Naive thymus-derived CD8-positive, alpha-beta T cell (primary cell): ENCODE measurements at regions not wholly inside any gene's neighbourhood (a gene's known extent, or its start where the extent isn't known, plus 50 kb on each side); places are given as distances from the start of the nearest gene placed in this dataset.

Experiments used
- ATAC-seq, 2 donors: fragments of 150-1000 bp; cut with Tn5 transposase in 1 of 2; sonication (Bioruptor Pico), chemical (Tn5 transposase) in 1 of 2; 1 replicate in 1 of 2; 2 replicates in 1 of 2; pipeline ENCODE4 v1.10.0; 2021; ENCODE audit warnings: mild to moderate bottlenecking in 2 of 2, moderate library complexity in 2 of 2
- POLR2A ChIA-PET: fragments of 350-600 bp; sonication (Branson Sonifier 250); formaldehyde crosslinking; loops from one replicate; lab custom pipeline; 2021; ENCODE audit warnings: antibody characterized with exemption; lab: Charles Lee
- DNase-seq, 10 donors: peaks; one replicate each; pipeline versions ENCODE4 v3.0.0 to v3.0.0-alpha.2; 2020 to 2022
- H3K27ac Mint-ChIP-seq, 10 donors: one replicate each; pipeline ENCODE4 v1.8.0; 2020 to 2022; ENCODE audit warnings: mild to moderate bottlenecking in 10 of 10, mixed read lengths in 10 of 10, moderate library complexity in 4 of 10, inconsistent platforms in 1 of 10
- H3K27me3 Mint-ChIP-seq, 5 donors: one replicate each; pipeline ENCODE4 v1.8.0; 2021 to 2022; ENCODE audit warnings: mixed read lengths in 5 of 5
- H3K36me3 Mint-ChIP-seq, 3 donors: one replicate each; pipeline ENCODE4 v1.8.0; 2020 to 2022; ENCODE audit warnings: mixed read lengths in 3 of 3, mild to moderate bottlenecking in 2 of 3, inconsistent platforms in 1 of 3
- H3K4me1 Mint-ChIP-seq, 4 donors: one replicate each; pipeline ENCODE4 v1.8.0; 2021 to 2022; ENCODE audit warnings: mixed read lengths in 4 of 4
- H3K4me3 Mint-ChIP-seq, 10 donors: one replicate each; pipeline ENCODE4 v1.8.0; 2020 to 2022; ENCODE audit warnings: mild to moderate bottlenecking in 10 of 10, mixed read lengths in 10 of 10, moderate library complexity in 6 of 10, inconsistent platforms in 1 of 10
- H3K9me3 Mint-ChIP-seq, 9 donors: one replicate each; pipeline ENCODE4 v1.8.0; 2020 to 2022; ENCODE audit warnings: mixed read lengths in 9 of 9, mild to moderate bottlenecking in 3 of 9, inconsistent platforms in 1 of 9, moderate library complexity in 1 of 9

DNA sequence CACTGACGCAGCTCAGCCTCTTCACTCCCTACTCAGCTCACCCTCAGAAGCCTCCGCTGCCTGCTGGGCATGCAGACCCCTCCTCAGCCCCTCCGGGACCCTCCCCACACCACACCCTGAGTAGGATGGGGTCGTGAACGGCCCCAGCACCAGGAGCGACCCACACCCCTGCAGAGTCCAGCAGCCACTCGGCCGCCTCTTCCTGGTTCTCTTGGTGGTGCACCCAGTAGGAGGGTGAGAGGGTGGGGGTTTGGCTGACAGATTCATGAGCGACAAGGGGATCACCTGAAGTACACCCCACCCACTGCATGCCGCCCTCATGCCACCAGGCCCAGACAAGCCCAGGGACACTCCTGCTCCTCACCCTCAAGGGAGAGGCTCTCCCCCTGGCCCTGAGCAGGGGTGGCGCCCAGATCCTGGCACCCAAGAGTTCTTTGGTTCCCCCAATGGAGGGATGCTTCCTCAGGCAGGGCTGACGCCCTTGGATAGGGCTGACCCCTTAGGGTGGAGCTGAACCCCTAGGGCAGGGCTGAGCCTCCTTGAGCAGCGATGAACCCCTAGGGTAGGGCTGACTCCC lies 76.6 kb upstream of the GPC1 start:
- peaks cover 0 to 14% (median 6%) of the 10 kb centered on the region in 3 donors for H3K36me3 Mint-ChIP-seq
- ATAC-seq (no peak), DNase-seq (no peak)
- H3K27ac Mint-ChIP-seq = no peak overlapping the region
- POLR2A ChIA-PET = no interaction called here
- no peak overlapping the region for H3K4me3 Mint-ChIP-seq
- H3K4me1 Mint-ChIP-seq = peaks cover 0 to under 1% (median 0%) of the 10 kb centered on the region in 4 donors
- peaks cover 1 to 11% (median 8%) of the 10 kb centered on the region in 5 donors for H3K27me3 Mint-ChIP-seq
- peaks cover 7 to 23% (median 14%) of the 10 kb centered on the region in 9 donors for H3K9me3 Mint-ChIP-seq

DNA sequence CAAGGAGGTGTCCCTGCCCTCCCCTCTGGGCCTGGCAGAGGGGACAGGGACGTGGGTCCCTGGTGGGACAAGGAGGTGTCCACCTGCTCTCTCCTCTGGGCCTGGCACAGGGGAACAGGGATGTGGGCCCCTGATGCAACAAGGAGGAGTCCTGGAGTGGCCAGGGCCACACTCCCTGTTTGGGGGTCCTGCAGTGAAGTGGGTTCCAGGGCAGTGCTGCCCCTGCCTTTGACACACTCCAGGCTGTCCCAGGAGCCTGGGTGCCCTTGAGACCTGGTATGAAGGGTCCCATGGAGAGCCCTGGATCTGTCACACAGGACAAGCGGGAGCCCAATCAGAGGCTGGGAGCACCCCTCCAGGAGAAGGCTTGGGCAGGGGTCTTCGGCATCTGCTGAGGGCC lies 75.8 kb upstream of the GPC1 start:
- DNase-seq (no peak), ATAC-seq (no peak)
- POLR2A ChIA-PET = no interaction called here
- Mint-ChIP-seq H3K27me3 (peaks cover 1 to 11% (median 9%) of the 10 kb centered on the region in 5 donors), H3K27ac (no peak overlapping the region), H3K4me1 (no peaks in the 10 kb centered on the region), H3K36me3 (peaks cover 0 to 14% (median 6%) of the 10 kb centered on the region in 3 donors), H3K9me3 (peaks cover 7 to 23% (median 14%) of the 10 kb centered on the region in 9 donors), H3K4me3 (no peak overlapping the region)

DNA sequence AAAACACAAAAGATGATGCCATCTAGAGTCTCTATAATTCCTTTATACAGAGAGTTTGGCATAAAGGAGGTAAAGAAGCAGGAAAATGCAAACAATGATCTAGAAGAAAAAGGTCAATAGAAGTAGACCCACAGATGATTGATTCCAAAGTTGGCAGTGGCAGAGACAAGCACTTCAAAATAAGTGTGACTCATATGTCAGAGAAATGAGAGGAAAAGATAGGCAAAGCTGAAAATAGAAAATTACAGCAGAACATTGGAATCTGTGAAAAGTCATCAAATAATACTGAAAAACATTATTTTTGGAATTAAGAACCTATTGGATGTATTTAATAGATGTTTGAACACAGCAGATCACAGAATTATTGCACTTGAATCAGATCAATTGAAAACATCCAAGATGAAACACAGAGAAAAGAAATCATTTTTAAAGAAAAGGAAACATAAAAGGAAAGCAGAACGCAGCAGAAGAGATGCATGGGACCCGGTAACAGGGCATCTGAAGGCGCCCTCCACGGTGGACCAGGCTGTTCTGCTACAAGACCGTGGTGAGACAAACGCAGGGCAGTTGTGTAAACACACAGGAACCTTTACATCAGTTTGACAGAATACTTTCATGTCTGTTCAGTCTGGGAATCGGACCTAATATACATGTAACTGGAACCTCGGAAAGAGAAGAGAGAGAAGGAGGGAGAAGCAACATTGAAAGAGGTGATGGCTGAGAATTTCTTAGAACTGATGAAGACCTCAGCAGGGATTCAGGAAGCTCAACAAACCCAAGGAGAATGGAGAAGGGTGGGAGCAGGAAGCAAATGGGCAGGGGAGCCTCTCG lies 74.6 kb upstream of the GPC1 start:
- peaks cover 1 to 9% (median 5%) of the 10 kb centered on the region in 5 donors for H3K27me3 Mint-ChIP-seq
- H3K9me3 Mint-ChIP-seq = peaks cover 7 to 23% (median 14%) of the 10 kb centered on the region in 9 donors
- no peak overlapping the region for H3K27ac Mint-ChIP-seq
- no peaks in the 10 kb centered on the region for H3K4me1 Mint-ChIP-seq
- H3K4me3 Mint-ChIP-seq = no peak overlapping the region
- DNase-seq (no peak), ATAC-seq (no peak)
- POLR2A ChIA-PET = no interaction called here
- H3K36me3 Mint-ChIP-seq = peaks cover 0 to 14% (median 6%) of the 10 kb centered on the region in 3 donors

DNA sequence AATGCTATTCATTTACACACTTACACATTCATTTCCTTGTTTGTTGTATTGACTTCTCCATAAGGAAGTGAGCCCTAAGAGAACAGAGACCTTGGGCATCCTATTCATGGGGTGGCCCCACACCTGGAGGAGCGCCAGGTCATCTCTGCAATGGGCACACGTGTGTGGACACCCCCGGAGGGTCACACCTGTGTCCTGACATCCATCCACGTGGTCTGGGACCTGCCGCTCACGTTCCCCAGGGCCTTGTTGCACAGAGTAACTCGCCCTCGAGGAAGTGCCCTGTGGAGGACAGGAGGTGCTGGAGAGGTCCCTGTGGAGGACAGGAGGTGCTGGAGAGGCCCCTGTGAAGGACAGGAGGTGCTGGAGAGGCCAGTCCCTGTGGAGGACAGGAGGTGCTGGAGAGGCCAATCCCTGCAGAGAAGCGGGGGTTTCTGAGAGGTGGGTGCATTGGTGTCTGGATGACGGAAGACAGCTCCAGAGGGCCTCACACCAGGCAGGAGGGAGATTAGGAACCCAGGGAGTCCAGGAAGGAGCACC lies 73.2 kb upstream of the GPC1 start:
- peak in 1 of 10 donors; percentile 32 for DNase-seq
- H3K27ac Mint-ChIP-seq = no peak overlapping the region
- H3K9me3 Mint-ChIP-seq = peaks cover 7 to 23% (median 12%) of the 10 kb centered on the region in 9 donors
- POLR2A ChIA-PET = interaction anchor here (0.6 kb wide), 1 partner anchor 24 kb away, joined by 3 read pairs; no protein-coding TSS in a partner anchor
- ATAC-seq = no peak
- no peak overlapping the region for H3K4me3 Mint-ChIP-seq
- H3K36me3 Mint-ChIP-seq = peaks cover 0 to 14% (median 6%) of the 10 kb centered on the region in 3 donors
- peaks cover 0 to 7% (median 1%) of the 10 kb centered on the region in 5 donors for H3K27me3 Mint-ChIP-seq
- no peaks in the 10 kb centered on the region for H3K4me1 Mint-ChIP-seq

DNA sequence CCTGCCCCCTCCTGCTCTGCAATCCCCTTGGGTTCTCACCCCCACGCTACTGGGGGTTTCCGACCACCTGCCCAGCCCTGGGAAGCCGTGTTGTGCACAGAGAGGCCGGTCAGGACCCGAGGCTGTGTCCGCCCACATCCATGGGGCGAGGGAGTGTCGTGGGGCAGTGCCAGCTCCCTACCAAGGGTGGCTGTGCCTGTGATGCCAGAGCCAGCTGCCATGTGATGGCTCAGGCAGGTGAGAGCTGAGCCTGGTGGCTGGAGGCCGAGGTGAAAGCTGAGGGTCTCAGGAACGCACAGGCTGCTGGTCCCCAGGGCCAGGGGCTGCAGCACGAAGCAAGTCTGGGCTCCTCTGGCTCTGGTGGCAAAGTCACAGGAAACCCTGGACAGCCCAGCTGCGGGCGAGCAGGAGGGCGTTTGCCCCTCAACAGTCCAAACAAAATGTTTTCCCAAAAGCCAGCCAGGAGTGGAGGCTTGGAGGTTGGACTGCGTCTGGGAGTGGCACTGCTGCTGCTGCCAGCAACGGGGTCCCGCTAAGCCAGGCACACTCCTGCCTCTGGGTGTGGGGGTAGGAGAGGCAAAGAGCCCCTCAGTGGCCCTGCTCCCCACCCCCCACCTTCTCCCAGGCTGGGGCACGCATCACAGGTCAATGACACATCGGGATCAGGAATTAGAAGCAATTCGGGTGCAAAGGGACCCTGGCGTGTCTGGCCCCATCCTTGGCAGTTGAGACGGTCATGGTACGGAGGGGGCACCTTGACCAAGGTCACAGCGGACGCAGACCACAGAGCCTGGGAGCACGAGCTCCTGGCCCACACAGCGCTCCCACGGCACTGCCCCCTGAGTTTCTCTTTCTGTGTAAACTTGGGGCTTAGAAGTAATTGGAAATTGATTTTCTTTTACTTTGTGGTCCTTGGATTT lies 72.4 kb upstream of the GPC1 start:
- Mint-ChIP-seq H3K36me3 (peaks cover 0 to 14% (median 6%) of the 10 kb centered on the region in 3 donors), H3K4me3 (no peak overlapping the region), H3K27ac (no peak overlapping the region), H3K4me1 (no peaks in the 10 kb centered on the region), H3K27me3 (peaks cover 0 to 4% (median 0%) of the 10 kb centered on the region in 5 donors), H3K9me3 (peaks cover 7 to 23% (median 12%) of the 10 kb centered on the region in 9 donors)
- POLR2A ChIA-PET = interaction anchor here (0.6 kb wide), 1 partner anchor 23 kb away, joined by 3 read pairs; no protein-coding TSS in a partner anchor
- ATAC-seq (no peak), DNase-seq (peak in 1 of 10 donors; percentile 61)

DNA sequence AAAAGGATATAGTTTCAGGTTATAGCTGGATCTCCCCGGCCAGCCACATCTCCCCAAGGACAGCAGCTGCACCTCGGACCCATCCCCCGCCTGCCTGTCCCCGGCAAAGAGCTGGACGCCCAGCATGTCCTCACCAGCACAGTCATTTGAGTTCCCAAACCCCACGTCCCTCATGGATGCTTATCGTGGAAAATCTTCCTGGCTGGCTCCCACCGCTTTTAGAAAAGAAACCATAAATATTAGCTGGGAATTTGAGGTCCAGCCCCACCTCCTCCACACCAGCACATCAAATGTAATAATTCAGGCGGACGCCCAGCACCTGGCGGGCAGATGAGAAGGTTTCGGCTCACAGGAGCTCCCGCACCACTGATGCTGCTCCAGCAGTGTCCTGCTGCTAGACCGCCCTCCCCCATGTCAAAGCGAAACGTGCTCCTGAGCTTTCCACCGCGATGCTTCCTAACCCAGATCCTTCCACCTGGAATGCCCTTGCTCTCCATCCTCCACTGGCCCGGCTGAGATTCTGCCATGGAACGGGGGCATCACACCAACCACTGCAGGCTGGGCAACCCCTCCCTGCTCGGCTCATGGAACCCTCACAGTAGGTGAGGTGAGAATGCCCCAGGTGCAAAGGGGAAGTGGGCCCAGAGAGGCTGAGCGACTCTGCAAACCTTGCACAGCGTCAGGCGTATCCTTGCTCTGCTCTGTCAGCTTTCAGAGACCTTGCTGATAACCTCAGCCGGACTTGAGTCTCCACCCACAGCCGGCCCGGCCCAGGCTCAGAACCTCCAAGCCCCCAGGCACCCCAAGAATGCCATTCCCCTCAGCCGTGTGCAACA lies 71.5 kb upstream of the GPC1 start:
- ATAC-seq (no peak), DNase-seq (peak in 1 of 10 donors; percentile 11)
- H3K27ac Mint-ChIP-seq = no peak overlapping the region
- H3K36me3 Mint-ChIP-seq = peaks cover 0 to 14% (median 6%) of the 10 kb centered on the region in 3 donors
- POLR2A ChIA-PET = no interaction called here
- peaks cover 0 to 4% (median 0%) of the 10 kb centered on the region in 5 donors for H3K27me3 Mint-ChIP-seq
- no peak overlapping the region for H3K4me3 Mint-ChIP-seq
- H3K9me3 Mint-ChIP-seq = peaks cover 7 to 23% (median 12%) of the 10 kb centered on the region in 9 donors
- peaks cover 0 to under 1% (median 0%) of the 10 kb centered on the region in 4 donors for H3K4me1 Mint-ChIP-seq

DNA sequence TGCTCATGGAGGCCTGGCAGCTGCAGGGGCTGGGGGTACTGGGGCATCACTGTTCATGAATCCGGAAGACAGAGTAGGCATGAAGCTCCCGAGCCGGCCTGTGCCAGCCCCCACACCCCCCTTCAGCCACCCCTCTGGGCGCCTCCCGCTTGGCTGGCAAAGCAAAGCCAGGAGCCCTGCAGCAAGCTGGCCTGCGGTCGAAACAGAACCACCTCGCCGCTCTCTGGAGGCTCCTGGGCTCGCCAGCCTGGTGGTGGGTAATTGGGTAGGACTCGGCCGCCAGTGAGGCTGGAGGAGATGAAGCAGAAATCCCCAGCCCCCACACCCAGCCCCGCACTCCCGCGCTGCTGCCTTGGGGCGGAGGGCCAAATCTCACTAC lies 70.9 kb upstream of the GPC1 start:
- Mint-ChIP-seq H3K36me3 (peaks cover 0 to 14% (median 6%) of the 10 kb centered on the region in 3 donors), H3K9me3 (peaks cover 7 to 23% (median 12%) of the 10 kb centered on the region in 9 donors), H3K27me3 (peaks cover 0 to 4% (median 0%) of the 10 kb centered on the region in 5 donors), H3K4me3 (no peak overlapping the region), H3K4me1 (peaks cover 0 to 3% (median 0%) of the 10 kb centered on the region in 4 donors), H3K27ac (no peak overlapping the region)
- POLR2A ChIA-PET = no interaction called here
- DNase-seq = peak in 1 of 10 donors; percentile 24
- no peak for ATAC-seq

DNA sequence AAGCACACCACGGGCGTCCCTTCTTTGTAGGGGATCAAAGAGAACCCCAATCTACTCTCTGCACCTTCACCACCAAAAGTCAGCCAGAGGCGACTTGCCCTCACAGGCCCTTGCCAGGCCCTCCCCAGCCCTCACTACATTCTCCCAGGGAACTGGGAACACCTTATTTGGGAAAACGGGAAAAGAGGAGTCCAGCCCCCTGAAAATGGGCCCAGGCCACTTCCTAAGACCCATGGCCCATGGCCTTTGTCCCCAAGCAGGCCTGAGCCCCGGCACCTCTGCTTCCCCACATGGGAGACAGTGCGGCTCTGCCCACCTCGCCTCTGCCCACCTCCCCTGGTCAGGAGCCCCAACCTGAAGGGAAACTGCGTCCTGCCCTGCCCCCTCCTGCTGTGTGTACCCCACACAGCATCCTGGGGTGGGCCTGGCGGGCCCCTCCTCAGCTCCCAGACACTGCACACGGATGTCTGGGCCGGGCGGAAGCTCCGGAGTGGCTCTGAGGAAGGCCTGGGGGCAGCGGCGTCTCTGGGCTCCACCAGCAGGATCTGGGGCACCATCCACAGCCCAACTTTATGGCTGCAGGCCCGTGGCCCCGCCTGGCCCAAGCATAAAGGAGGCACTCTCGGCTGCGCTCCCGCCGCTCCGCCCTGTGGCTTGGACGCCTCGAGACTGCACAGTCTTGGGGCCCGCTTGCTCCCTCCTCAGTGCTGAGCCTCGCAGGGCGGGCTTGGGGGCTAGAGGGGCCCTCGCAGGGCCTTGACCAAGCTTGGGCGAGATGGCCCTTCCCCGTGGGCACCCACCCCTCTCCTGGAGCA lies 70.3 kb upstream of the GPC1 start:
- peak in 1 of 10 donors; percentile 40 for DNase-seq
- Mint-ChIP-seq H3K27ac (no peak overlapping the region), H3K36me3 (peaks cover 0 to 11% (median 6%) of the 10 kb centered on the region in 3 donors), H3K27me3 (peaks cover 0 to 4% (median 0%) of the 10 kb centered on the region in 5 donors), H3K9me3 (peaks cover 7 to 19% (median 10%) of the 10 kb centered on the region in 9 donors), H3K4me3 (no peak overlapping the region), H3K4me1 (peaks cover 0 to 3% (median 0%) of the 10 kb centered on the region in 4 donors)
- POLR2A ChIA-PET = no interaction called here
- no peak for ATAC-seq

DNA sequence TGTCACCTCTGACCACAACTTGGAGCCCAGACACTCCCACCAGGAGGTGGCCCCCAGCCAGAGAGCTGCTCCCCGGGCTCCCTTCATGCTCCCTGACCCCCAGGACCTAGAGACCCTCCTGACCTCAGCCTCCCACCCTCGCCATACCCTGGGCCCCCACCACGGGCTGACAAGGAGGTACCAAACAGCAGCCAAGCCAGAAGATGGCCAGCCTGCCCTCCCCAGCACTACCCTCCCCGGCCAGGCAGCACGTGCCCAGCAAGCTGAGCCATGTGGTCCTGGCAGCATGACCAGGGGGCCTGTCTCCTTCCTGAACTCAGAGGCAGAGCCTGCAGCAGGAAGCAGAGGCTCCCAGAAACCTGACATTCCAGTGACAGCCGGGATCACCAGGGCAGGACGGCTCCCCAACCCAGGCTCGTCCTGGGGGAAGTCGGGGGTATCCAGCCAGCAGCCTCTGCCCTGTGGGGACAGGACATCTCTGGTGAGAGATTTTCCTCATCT lies 69.4 kb upstream of the GPC1 start:
- Mint-ChIP-seq H3K4me3 (no peak overlapping the region), H3K9me3 (peaks cover 1 to 10% (median 4%) of the 10 kb centered on the region in 9 donors), H3K27me3 (peaks cover 0 to 4% (median 0%) of the 10 kb centered on the region in 5 donors), H3K36me3 (peaks cover 0 to 3% (median 1%) of the 10 kb centered on the region in 3 donors), H3K4me1 (peaks cover 0 to 3% (median 0%) of the 10 kb centered on the region in 4 donors), H3K27ac (no peak overlapping the region)
- POLR2A ChIA-PET = no interaction called here
- DNase-seq (peak in 1 of 10 donors; percentile 56), ATAC-seq (no peak)

DNA sequence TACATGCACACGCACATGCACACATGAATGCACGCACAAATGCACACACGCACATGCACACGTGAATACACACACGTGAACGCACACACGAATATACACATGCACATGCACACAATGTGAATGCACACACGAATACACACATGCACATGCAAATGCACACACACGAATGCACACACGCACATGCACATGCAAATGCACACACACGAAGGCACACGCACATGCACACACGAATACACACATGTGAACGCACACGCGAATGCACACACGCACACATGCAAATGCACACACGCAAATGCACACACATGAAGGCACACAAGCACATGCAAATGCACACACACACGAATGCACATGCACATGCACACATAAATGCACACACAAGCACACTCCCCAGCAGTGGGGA lies 68.6 kb upstream of the GPC1 start:
- H3K27me3 Mint-ChIP-seq = peaks cover 0 to 4% (median 0%) of the 10 kb centered on the region in 5 donors
- DNase-seq (no peak), ATAC-seq (no peak)
- POLR2A ChIA-PET = no interaction called here
- peaks cover 0 to 3% (median 0%) of the 10 kb centered on the region in 4 donors for H3K4me1 Mint-ChIP-seq
- no peaks in the 10 kb centered on the region for H3K36me3 Mint-ChIP-seq
- no peak overlapping the region for H3K27ac Mint-ChIP-seq
- H3K4me3 Mint-ChIP-seq = no peak overlapping the region
- H3K9me3 Mint-ChIP-seq = peaks cover 0 to 2% (median 0%) of the 10 kb centered on the region in 9 donors
